Activated CD4-positive, CD25-positive, alpha-beta regulatory T cell treated with anti-CD3 and anti-CD28 coated beads, Interleukin-2, amount 50 U/mL, for 72 hours (primary cell): ENCODE measurements at regions not wholly inside any gene's neighbourhood (a gene's known extent, or its start where the extent isn't known, plus 50 kb on each side); places are given as distances from the start of the nearest gene placed in this dataset.
"Not testable (repeated sequence)": the region's sequence is repeated elsewhere in the genome, so short reads cannot be mapped to it uniquely, and the experiment has no call there.

Source experiments
- DNase-seq: peaks from one replicate; pipeline ENCODE4 v3.0.0; 2021

- DNase-seq = no peak
Measured at GRCh38 chr2:126952216-126952615, 53.5 kb downstream of the TEX51 start.

DNA sequence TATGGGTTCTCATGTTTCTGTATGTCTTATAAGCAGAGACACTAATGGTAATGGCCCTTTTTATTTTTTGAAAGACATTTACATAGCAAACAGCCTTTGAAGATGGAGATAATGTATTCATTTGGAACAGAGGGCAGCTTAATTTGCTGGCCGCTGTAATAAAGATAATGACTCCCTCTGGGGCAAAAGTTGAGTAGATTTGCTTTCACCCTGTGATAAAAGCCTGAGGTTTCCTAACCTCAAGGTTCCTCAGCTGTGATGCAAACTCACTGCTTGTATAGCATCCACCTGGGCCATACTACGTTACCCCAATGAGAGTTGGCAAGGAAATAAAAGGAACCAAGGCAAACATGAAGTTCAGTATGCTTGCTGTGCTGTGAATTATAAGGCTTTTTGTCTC, 54.8 kb downstream of the TEX51 start:
- DNase-seq = no peak

DNA sequence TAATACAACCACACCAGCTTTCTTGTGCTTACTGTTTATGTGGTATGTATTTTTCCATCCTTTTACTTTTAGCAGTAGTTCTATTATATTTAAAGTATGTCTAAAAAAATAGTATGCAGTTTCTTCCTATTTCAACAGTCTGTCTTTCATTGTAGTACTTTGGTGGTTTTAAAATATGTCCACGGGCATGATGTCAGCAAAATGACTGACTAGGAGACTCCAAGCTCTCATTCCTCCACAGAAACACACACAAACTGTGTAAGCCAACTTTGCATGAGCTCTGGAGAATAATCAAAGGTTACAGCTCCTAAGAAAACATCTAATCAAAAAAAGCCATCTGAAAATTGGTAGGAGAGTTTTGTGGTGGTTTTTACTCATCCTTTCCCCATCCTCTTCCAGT, 56.1 kb downstream of the TEX51 start:
- no peak for DNase-seq

DNA sequence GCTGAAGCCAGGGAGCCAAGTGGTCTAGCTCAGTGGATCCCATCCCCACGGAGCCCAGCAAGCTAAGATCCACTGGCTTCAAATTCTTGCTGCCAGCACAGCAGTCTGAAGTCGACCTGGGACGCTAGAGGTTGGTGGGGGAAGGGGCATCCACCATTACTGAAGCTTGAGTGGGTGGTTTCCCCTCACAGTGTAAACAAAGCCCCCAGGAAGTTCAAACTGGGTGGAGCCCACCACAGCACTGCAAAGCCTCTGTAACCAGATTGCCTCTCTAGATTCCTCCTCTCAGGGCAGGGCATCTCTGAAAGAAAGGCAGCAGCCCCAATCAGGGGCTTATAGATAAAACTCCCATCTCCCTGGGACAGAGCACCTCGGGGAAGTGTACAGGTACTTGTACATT, 58.1 kb downstream of the TEX51 start:
- not testable (repeated sequence) for DNase-seq

DNA sequence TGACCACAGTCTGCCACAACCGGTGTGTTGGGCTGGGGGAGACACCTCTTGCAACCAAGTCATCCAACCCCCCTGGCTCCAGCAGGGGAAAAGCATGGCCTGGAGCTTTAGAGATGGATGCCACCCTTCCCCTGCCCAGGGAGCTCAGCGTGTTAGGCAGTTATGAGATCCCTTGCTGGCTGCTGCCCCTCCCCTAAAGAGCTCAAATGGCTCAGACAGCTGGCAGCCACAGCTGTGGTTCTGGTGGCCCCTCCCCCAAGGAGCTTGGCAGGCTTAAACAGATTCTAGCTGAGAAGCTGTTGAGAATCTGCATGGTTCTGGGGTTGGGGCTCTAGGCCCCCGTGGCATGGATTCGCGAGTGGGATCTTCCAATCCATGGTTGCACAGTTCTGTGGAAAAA, 64.7 kb downstream of the TEX51 start:
- no peak for DNase-seq

- DNase-seq = no peak
Measured at GRCh38 chr2:126966601-126967000, 67.9 kb downstream of the TEX51 start.

GRCh38 chr2:126970583-126970982, 71.9 kb downstream of the TEX51 start:
- DNase-seq = no peak

DNA sequence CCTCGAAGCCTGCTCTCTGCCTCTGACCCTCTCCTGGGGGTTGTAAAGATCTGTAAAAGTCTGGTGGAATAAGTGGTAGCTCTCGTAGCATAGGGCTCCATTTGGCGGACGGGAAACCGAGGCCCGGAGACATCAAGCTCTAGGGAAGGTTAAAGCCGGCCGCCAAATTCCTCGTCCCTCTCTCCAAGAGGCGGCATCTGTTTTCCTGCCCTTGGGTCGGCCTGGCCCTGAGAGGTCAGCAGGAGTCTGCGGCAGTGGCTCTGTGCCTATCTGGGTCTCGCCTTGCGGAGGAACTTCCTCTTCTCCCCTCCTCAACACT, 72.4 kb downstream of the TEX51 start:
- no peak for DNase-seq

DNA sequence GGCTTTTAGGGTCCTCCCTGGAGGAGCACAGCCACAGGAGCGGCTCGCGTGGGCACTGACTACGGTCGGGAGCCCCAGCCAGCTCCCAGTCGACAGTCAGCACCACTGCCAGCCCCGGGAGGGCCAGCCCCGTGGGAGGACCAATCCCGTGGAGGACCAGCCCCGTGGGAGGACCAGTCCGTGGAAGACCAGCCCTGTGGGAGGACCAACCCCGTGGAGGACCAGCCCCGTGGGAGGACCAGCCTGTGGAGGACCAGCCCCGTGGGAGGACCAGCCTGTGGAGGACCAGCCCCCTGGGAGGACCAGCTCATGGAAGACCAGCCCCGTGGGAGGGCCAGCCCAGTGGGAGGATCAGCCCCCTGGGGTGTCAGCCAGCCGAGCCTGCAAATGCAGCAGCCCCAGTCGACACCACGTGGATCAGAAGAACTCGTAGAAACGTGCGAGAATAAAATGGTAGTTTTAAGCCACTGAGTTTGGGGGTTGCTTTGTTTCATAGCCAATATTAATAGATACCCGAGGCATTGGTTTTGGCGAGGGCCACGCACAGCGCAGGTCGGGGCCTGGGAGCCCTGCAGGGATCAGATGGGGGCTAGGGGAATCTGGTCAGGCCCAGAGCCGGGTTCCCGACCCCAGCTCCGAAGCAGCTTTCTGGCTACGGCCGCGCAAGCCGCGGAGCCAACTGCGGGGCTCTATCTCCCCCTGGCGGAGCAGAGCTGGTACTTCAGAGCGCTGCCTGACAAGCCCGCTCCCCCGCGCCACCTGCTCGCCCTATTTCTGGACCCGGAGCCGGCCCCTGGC, 73.0 kb downstream of the TEX51 start:
- peak; percentile 66 for DNase-seq

- no peak for DNase-seq
Measured at GRCh38 chr2:126972279-126972626, 73.6 kb downstream of the TEX51 start.

GRCh38 chr2:126973745-126974144, 75.1 kb downstream of the TEX51 start:
- no peak for DNase-seq

GRCh38 chr2:126975671-126976655, 77.3 kb downstream of the TEX51 start:
- no peak for DNase-seq

DNA sequence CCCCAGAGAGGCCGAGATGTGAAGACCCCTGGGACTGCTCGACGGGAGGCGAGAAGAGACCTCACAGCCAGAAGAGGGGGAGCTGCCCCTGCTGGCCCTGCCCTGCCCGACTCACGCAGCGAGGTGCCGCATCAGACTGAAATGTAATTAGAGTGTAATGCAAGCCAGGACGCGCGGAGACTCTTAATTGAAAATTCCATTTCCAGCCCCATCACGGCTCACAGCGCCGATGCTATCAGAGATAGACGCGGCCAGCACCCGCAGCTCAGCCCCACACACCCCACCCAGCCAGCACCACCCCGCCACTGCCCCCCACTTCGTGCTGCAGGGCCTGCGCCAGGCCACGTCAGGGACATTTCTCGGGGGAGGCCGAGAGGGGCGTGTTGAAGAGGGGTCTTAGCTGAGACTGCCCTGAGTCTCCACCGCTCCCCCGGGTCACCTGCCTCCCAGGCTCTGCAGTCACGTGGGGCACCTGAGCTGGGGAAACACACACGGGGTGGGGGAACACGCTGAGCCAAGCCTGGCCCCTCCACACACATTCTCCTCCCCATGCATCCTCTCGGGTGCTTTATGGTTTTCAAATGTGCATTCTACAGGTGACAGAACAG, 78.1 kb downstream of the TEX51 start:
- DNase-seq = no peak

GRCh38 chr2:126978333-126978732, 79.6 kb downstream of the TEX51 start:
- DNase-seq = no peak

GRCh38 chr2:126979039-126980003, 80.6 kb downstream of the TEX51 start:
- no peak for DNase-seq

- no peak for DNase-seq
Measured at GRCh38 chr2:126981476-126981875, 82.8 kb downstream of the TEX51 start.

DNA sequence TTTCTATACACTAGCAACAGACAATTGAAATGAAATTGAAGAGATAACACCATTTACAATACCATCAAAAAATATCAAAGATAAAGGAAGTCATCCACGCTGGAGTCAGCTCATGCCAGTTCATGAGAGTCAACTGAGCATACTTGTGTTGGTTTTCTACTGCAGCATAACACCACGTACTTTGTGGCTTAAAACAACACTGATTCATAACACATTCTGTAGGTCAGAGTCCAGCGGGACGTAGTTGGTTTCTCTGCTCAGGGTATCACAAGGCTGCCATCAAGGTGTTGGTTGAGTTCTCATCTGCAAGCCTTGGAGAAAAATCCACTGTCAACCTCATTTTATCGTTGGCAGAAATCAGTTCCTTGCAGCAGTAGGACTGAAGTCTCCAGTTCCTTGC, 84.2 kb downstream of the TEX51 start:
- no peak for DNase-seq

DNA sequence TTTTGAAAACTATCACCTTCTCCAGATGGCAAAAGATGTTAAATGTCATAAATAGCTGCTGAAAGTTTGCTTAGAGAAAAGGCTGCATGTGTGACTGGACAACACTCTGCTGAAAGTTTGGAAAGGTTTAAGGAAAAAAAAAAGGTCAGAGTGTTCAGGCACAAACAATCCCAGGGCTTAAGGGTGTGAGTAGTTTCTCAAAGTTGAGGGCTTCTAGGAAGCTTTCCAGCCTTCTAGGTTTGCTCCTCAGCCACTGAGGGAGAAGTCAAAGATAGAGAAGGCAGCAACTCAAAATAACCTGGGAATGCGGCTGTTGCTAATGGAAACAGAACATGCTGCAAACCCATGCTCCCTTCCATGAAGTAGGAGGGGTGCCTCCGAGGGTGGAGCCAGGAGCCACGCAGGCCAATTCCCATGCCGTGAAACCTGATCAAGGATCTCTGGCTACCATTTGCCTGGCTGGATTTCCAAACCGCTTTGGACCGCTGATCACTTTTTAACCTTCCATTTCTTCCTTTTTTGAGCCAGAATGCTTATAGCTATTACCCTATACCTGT, 88.0 kb downstream of the TEX51 start:
- DNase-seq = no peak

DNA sequence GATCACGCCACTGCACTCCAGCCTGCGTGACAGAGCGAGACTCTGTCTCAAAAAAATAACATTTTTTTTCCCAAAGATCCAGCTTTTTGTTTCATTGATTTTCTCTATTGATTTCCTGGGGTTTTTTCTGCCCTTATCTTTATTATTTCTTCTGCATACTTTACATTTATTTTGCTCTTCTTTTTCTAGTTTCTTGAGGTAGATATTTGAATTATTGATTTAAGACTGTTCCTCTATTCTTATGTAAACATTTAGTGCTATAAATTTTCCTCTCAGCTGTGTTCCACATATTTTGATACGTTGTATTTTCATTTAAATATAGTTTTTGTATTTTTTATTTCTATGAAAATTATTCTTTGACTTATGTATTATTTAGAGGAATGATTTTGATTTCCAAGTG, 89.8 kb downstream of the TEX51 start:
- no peak for DNase-seq

DNA sequence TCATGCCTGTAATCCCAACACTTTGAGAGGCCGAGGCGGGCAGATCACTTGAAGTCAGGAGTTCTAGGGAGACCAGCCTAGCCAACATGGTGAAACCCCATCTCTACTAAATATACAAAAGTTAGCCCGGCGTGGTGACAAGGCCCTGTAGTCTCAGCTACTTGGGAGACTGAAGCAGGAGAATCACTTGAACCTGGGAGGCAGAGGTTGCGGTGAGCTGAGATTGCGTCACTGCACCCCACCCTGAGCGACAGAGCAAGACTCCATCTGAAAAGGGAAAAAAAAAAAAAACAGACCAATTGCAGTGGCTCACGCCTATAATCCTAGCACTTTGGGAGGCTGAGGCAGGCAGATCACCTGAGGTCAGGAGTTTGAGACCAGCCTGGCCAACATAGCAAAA, 90.4 kb downstream of the TEX51 start:
- DNase-seq = not testable (repeated sequence)

- no peak for DNase-seq
Measured at GRCh38 chr2:126990200-126990599, 91.5 kb downstream of the TEX51 start.
